GM11168 (cell line): ENCODE measurements at regions not wholly inside any gene's neighbourhood (a gene's known extent, or its start where the extent isn't known, plus 50 kb on each side); places are given as distances from the start of the nearest gene placed in this dataset.

ENCODE experiments used
- in situ Hi-C: fragments of 300-500 bp; cut with MboI; formaldehyde crosslinking; loops from one replicate; pipeline ENCODE4 v1.12.0; 2022; ENCODE audit warnings: low sequenced_read_pairs; ENCODE audit not compliant: unreplicated experiment

DNA sequence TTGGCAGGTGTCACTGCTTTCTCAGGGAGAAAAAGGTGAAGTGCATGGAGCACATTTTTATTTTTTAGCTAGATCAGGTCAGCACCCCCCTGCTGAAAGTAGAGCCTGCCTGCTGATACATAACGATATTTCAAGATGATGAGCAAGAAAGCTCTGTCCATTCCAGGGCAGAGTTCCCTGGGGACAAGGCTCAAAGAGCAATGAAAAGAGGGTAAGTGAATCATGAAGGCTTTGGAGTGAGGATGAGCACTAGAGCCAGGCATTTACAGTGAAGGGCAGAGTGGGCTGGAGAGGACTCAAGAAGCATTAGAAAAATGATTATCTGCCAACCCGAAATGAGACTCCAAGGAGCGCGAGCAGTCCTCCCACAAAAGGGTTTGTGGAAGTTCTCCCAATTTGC is 345.7 kb downstream of the TLE4 start:
- in situ Hi-C loops: no loop called here

DNA sequence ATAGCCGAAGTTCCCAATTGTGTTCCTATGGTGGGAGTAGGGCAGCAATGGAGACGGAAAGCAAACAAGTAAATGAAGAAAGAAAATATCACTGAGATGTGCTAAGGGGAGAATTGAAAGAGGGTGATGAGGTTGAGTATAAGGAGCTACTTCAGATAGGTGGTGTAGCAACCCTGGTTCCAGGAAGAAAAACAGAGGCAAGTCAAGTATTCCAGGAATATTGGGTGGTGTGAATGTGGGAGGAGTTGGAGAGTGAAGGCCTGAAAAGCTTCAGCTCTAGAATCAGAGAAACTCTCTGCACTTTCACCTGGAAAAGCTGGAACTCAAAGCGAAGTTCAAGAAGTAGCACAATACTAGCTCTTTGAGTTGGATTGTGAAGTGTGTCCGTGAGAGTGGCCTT is 342.1 kb downstream of the TLE4 start:
- in situ Hi-C loops: no loop called here

DNA sequence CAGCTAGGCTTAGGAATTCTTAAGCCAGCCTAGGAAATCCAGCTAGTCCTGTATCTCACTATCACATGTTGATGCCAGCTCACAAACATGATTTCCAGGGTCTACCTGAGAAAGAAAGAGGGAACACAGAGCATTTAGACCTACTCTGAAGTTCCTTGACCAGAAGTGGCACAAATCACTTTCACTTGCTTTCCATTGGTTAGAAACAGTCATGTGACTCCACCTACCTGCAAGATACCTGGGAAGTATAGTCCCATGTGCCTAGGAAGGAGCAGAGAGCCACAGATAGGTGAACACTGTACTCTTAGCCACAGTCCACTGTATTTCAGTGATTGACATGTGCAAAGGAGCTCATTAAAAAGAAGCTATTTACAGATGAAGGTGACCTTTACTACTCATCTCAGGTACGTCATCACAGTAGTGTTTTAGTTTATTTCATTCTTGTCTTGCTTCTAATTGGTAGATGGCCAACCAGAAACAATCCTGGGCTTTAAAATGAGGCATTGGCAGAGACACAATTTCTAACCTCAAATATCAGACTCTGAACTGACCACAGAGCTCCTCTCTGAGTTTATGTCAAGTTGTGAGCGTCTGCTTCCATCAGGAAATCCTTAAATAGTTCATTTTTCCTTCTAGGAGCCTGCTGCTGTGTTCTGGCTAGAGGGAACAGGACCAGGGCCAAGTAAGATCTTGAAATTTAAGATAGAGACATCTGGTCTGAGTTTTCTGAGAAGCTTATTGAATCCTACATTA is 340.7 kb downstream of the TLE4 start:
- in situ Hi-C loops: no loop called here

DNA sequence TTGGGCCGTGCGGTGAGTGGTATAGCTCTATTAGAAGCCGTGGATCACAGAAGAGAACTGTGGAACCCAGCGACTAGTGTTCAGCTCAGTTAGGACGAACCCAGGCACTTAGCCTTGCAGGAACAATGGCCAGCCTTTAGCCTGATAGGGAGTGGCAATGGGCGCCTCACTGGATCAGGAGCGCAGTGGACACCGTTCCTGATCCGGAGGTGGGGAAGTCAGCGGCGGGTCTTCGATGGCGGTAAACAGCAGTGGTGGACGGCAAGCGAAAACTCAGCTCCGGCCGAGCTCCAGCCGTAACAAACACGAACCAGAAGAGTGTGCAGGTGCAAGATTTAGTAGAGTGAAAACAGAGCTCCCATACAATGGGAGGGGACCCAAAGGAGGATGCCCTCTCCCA is 340.0 kb downstream of the TLE4 start:
- in situ Hi-C loops: no loop called here

DNA sequence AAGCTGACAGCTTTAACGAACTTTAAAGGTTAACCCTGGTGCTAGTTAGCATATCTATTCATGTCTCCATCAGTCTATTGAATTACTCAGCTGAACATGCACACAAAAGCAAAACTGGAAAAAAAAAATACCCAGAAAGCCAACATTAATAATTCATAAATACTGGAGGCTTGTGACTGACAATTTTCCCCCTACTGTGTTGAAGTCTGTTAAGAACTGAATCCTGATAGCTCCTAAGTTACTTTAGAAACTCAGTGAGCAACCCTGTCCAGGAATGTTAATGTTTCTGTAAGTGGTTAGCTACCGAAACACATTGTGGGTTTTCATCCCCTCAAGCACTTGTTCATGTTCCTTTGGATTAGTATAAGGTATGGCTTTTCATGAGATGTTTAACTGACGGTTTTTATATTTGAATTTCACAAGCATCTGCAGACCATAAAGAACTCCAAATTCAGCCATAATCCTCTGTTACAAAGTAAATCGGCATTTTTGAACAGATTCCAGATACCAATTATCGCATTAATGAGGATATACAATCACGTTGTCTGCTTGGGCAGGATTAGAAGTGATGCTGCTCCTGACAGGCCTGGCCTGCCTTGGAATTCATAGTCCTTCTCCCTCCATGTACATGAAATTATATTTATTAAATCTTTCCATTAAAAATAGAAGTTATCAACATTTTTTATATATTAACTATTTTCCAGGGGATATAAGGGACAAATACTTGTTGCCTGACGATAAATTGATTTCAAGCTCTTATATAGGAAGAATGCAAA is 331.2 kb downstream of the TLE4 start:
- in situ Hi-C loops: no loop called here

DNA sequence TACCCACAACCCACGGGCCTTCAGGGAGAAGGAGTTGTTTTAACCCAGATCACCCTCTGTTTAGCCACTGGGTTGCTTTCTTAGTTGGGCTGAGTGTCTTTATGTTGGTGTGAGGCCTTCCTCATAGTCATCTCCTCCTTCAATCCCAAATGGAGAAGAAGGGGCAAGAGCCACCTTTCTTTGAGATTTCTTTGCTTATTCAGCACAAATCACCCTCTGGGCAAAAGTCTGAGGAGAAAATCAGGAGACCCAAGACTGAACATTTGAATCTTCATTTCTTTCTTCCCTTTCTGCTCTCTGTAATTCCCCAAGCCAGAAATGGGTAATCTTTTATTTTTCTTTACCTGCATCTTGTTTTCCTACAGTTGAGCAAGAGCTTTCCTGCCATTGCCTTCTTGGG is 329.0 kb downstream of the TLE4 start:
- in situ Hi-C loops: no loop called here

DNA sequence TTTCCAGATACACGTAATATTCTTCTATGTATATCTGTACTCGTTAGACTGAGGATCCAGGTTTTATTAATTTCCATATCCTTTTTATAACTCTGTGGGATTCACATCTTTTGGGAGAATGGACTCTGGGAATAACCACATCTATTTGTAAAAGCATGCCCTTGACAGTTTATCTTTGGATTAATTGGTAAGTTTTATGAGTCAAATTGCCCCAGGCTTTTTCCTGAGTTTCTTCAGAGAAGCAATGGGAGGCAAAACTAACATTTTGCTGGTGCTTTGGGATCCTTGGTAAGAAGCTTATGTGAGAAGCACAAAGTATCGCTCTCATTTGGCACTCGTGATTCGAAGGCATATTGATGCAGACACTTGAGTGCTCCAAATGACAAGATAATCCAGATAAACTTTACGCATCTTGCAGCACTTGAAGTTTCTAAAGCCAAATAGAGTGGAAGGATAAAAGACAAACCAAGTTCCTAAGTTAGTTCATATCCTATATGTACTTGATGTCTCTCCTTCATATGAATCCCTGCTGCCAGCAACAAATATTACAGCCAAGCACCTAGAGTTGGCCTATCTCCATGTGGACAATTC is 324.7 kb downstream of the TLE4 start:
- in situ Hi-C loops: no loop called here

DNA sequence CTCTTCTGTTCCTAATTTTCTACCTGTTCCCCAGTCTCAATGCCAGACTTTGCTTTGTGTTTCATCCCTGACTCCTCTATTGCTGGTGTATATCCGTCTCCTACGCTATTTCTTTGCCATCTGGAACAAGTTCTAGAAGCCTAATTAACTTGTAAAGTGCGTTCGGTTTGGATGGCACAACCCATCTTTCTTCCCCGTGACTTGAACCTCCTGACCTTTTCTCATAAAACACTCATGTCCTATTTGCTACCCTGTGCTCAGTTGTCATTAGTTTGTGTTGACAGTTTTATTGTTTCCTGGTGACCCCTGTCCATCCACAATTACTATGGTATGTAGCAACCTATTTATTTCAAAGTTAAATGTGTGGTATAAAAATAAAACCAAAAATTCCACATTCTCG is 323.5 kb downstream of the TLE4 start:
- in situ Hi-C loops: no loop called here

DNA sequence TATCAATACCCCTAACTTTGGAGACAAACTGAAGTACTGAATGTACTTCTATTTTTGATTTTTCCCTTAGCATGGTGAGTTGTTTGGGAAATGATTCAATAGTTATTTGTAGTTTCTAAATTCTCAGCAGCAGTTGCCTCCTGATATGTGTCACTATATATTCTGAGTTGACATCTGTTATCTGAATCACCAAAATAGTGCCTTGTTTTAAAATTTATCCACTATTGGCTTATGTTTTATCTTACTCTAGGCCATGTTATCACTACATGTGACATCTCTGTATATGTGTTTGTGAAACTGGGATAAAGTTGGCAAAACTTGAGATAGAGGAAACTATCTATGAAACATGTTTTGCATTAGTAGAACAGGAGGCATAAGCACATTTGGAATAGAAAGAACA is 317.6 kb downstream of the TLE4 start:
- in situ Hi-C loops: no loop called here

DNA sequence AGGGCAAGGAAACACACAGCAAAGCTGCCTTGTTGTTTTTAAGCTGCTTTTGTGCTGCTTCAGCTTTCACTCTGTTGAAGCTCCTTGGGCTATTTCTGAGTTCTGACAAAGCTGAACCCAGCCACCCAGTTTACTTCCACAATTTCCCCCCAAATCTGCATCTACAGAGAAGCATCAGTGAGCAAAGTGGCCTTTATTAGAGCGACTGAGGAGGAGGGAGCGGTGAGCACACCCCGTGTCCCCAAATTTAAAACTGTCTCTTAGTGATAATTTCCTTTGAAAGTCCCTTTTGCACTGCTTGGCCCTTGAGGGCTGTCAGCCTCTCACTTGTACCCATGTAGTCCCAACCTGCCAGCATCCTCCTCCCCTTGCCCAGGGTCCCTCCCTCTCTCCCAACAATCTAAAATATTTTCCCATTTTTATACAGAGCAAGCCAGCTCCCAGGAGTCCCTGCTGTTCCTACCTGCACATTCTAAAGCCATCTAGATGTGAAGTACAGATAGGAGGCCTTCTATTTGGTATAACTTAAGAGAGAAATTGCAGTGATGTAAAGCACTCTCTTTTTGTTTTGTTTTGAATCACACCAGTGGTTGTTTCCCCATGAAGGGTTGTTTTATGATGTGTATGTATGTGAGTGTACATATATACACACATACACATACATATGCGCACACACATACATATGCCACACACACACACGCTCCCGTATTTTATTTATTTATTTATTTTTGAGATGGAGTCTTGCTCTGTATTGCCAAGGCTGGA is 313.5 kb downstream of the TLE4 start:
- in situ Hi-C loops: no loop called here

DNA sequence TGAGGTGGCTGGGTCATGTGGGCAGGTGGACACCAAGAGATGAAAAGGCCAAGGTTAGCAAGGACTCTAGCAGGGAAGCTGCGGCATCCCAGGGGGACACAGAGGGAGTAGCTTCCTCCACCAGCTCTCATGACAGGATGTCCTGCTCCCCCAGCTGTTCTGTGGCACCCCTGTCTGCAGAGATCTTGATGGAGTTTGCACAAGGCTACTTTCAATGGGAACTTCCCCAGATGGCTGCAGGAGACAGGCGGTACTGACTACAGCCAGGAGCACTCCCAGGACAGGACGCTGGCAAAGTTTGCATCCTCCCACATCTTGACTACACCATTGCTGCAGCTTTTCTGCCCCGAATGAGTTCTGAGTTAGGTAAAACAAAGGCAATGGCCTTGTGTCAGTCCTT is 312.8 kb downstream of the TLE4 start:
- in situ Hi-C loops: no loop called here

DNA sequence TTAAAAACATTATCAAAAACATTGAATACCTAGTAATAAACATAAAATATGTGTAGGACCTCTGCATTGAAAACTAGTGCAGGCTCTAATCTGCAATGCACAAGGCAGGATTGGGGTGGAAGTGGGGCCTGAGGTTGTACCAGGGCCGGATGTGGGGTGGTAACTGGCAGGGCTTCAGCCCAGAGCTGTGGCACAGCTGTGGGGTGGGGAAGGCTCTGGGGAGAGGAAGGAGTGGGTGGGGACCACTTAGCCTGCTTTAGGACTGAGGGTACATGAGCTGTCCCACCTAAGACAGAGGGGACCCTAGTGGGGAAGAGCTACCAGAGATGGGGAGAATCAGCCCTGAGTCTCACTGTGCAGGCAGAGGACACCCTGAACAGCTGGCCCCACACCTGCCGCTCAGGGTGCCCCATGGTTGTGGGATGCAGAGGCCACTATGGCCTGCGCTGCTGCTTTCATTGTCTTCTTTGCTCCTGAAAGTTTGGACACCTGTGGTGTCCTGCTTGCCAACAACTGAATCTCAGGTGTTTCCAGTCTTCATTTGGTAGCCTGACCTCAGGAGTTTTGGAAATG is 311.4 kb downstream of the TLE4 start:
- in situ Hi-C loops: no loop called here

DNA sequence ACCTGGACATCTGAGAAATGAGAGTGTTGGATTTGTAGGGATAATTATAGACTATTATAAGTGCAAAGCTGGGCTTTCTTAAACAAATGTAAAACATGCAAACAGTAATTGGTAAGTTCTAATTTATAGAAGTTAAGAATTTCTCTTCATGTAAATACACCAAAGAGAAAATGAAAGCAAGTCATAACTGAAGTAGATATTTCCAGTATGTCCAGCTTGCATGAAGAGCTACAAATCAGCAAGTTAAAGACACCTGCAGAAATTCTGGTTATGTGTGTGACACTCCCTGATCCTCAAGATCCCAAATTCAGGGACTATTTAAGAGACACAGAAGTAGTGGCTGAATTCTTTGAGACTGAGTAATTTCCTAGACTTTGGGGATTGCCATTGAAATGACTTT is 308.9 kb downstream of the TLE4 start:
- in situ Hi-C loops: no loop called here

DNA sequence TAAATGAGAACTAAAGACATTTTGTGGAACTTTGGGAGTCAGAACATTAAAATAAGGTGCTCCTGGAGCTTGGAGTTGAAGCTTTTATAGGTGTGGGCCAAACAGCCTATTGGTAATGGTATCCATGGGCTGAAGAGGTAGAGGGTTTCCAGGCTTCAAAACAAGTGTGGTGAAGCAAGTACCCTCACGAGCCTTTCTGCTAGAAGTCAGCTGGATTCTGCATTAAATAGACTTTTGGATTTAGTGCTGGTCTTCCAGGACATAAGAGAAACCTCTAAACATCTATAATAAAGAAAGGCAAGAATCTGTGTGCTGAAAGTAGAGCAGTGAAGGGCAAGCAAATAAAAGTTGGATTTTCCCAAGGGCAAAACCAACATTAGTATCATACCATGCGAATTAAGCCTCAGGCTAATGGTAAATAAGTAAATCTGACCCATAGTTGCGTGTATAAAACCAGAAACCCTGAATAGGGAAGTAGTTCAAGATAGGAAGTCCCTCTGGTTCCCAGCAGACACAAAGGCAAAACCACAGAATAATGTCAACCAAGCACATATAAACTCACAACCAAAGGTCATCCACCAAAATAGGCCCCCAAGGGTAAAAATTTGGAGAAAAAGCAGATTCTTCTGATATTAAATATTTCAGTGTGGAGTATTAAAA is 306.3 kb downstream of the TLE4 start:
- in situ Hi-C loops: no loop called here

DNA sequence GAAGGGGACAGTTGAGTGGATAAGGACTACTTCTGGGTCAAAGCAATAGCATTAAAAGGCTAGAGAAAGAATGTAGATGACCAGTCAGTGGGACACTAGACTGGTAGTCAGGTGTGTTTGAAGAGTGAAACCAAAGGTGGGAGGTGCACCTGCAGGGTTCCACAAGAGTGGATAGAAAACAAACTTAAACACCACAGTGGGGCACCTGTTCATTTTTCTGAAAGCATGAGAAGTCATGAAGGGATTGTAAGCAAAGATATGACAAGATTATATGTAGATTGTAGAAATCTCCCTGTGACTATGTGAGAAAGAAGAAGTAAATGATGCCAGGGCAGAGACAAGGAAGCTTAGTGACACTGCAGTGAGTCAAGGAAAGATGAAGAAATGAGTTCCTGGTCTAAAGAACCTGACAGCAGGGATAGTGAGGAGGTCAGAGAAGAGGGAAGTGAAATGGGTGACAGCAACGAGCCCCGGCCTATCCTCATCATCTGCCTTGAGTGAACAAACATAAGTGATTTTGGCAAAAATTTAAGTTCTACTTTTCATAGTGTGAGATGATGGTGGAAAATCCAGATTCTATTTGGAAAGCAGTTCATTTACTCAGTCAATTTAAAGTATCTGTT is 296.9 kb downstream of the TLE4 start:
- in situ Hi-C loops: no loop called here

DNA sequence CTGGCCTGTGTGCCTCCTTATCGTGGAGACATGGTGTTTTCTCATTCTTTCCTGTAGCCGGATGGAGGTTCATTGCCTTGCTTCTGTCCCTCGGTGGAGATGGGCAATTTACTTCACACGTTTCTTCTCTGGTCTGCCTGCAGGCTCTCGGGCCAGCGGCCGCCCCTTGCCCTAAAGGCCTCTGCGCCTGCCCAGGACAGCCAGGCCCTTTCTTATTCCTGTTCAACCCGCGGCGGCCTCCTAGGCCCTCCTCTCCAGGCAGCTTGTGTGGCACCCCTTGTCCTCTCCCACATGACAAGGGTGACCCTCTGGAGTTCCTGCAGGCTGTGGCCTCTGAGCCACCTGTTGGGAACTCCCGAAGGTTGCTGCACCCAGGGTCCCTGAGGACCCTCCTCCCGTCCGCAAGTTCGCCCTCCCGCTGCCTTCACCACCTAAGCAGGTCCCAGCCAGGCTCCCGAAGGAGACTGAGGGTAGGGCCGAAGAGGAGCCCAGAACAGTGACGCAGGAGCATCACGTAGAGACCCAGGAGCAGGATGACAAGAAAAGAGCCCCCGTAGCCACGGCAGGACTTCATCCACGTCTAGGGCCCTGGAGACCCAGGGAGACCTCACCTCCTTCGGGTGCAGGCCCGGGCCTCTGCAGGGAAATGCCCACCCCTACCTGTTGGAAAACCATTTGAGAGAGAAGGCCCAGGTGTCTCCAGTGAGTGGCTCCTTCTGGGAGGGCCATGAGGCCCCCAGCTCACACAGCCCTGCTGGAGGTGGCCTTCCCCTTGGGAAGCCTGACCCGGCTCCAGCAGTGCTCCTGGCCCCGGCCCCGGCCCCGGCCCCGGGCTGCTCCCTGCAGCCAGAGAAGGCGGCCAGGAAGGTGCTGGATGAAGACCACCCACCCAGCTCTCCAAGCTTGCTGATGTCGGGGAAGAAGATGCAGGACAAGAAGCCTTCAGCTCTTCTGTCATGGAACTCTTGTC is 291.4 kb downstream of the TLE4 start:
- in situ Hi-C loops: no loop called here

DNA sequence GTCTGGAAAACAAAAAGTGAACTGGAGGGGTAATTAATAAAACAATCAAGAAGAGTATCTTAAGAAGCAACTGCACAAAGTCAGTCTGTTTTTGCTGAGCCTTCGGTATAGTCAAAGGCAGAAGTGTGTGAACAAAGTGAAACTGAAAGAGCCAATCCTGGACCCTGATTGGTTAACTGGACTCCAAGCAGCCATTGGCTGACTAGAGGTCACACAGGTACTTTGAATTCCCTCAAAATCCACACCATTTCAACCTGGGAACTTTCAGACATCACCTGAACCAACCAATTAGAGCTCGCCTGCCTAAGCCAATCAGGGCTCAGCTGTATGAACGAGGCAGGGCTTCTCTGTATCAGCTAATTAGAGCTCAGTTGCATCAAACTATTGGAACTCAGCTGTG is 286.7 kb downstream of the TLE4 start:
- in situ Hi-C loops: no loop called here

DNA sequence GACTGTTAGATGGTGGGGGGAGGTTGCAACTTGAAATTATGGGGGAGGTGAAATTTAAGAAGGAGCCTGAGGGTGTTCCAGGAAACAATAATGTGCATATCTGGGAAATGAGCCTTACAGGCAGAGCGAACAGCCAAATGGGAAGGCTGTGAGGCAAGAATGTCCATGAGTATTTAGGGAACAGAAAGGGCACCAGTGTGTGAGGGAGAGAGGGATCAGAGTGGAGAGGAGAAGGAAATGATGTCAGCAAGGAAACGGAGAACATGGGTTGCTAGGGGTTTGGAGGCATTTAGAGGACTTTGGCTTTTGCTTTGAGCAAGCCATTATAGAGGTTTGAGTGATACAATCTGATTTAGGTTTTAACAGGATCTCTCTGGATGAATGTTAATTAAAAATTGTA is 285.4 kb downstream of the TLE4 start:
- in situ Hi-C loops: no loop called here
